Adrenal gland (tissue), 5 donors: ENCODE measurements at regions not wholly inside any gene's neighbourhood (a gene's known extent, or its start where the extent isn't known, plus 50 kb on each side); places are given as distances from the start of the nearest gene placed in this dataset.

Experiments
- CTCF ChIP-seq, 6 experiments: fragments of 450-650 bp in 4 of 6; fragments of 200-600 bp in 2 of 6; sonication (generic) in 1 of 6; IDR thresholded peaks; 1 replicate in 5 of 6; 2 replicates in 1 of 6; pipeline versions ENCODE4 v1.5.1 to v1.8.0; 2016 to 2021; ENCODE audit warnings: antibody characterized with exemption in 6 of 6, mild to moderate bottlenecking in 2 of 6, moderate library complexity in 1 of 6
- POLR2A ChIP-seq, 2 donors: fragments of 450-650 bp; IDR thresholded peaks; one replicate each; pipeline ENCODE4 v1.6.1; 2017; ENCODE audit warnings: antibody characterized with exemption in 2 of 2, mild to moderate bottlenecking in 2 of 2, moderate library complexity in 1 of 2
- donor health status: DM: no; HTN: no; CAD: no.

DNA sequence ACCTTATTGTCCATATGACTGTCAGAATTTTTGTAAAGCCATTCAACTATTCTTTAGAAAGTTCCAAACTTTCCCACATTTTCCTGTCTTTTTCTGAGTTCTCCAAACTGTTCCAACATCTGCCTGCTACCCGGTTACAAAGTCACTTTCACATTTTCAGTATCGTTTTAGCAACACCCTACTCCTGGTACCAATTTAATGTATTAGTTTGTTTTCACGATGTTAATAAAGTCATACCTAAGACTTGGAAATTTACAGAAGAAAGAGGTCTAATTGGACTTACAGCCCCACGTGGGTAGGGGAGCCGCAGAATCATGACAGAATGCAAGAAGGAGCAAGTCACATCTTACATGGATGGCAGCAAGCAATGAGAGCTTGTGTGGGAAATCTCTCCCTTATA is 867.8 kb downstream of the AMY1C start:
- TF ChIP-seq CTCF (IDR thresholded peaks at IDR 0.05) (no peak), POLR2A (IDR thresholded peaks at IDR 0.05) (no peak)
